ENCODE measurements at regions not wholly inside any gene's neighbourhood (a gene's known extent, or its start where the extent isn't known, plus 50 kb on each side); places are given as distances from the start of the nearest gene placed in this dataset.

GRCh38 chr2:126771501-126772195 is 115.7 kb downstream of the GYPC start:
- no peak for TF ChIP-seq POLR2A (IDR thresholded peaks at IDR 0.05)
- TF ChIP-seq, protein P1, sequence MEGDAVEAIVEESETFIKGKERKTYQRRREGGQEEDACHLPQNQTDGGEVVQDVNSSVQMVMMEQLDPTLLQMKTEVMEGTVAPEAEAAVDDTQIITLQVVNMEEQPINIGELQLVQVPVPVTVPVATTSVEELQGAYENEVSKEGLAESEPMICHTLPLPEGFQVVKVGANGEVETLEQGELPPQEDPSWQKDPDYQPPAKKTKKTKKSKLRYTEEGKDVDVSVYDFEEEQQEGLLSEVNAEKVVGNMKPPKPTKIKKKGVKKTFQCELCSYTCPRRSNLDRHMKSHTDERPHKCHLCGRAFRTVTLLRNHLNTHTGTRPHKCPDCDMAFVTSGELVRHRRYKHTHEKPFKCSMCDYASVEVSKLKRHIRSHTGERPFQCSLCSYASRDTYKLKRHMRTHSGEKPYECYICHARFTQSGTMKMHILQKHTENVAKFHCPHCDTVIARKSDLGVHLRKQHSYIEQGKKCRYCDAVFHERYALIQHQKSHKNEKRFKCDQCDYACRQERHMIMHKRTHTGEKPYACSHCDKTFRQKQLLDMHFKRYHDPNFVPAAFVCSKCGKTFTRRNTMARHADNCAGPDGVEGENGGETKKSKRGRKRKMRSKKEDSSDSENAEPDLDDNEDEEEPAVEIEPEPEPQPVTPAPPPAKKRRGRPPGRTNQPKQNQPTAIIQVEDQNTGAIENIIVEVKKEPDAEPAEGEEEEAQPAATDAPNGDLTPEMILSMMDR (IDR thresholded peaks at IDR 0.05): no peak
- 75 to 80% methylated on average over 25 to 33 of the region's 33 CpGs for WGBS, 2 donors
- no peaks in the 10 kb centered on the region for H3K36me3 ChIP-seq (replicated peaks in 1 of 2; ENCODE audit: insufficient read depth in 1 of 2, low read depth in 2 of 2)
- intact Hi-C loops (cut with DNase I): loop anchor here (10.0 kb wide), 1 partner anchor 237 kb away; no protein-coding TSS in a partner anchor
- H3K9me3 ChIP-seq: no peaks in the 10 kb centered on the region
- ATAC-seq: no peak
- no peaks in the 10 kb centered on the region for H3K27me3 ChIP-seq
- H3K4me3 ChIP-seq: no peak overlapping the region
- H3K27ac ChIP-seq: no peak overlapping the region
- H3K4me1 ChIP-seq: no peaks in the 10 kb centered on the region
- peak in 1 of 4 donors; percentile 8 for DNase-seq

GRCh38 chr2:126774290-126774689 is 118.3 kb downstream of the GYPC start:
- H3K27me3 ChIP-seq: no peaks in the 10 kb centered on the region
- no peak for DNase-seq
- ATAC-seq: no peak
- H3K9me3 ChIP-seq: no peaks in the 10 kb centered on the region
- H3K27ac ChIP-seq: no peak overlapping the region
- no peaks in the 10 kb centered on the region for H3K4me1 ChIP-seq
- intact Hi-C loops (cut with DNase I): loop anchor here (10.0 kb wide), 1 partner anchor 239 kb away; no protein-coding TSS in a partner anchor
- no peak for TF ChIP-seq POLR2A (IDR thresholded peaks at IDR 0.05)
- TF ChIP-seq, protein P1 (IDR thresholded peaks at IDR 0.05): no peak
- 74 to 75% methylated on average over 6 of the region's 6 CpGs for WGBS, 2 donors
- H3K36me3 ChIP-seq (replicated peaks in 1 of 2; ENCODE audit: insufficient read depth in 1 of 2, low read depth in 2 of 2): no peaks in the 10 kb centered on the region
- no peak overlapping the region for H3K4me3 ChIP-seq

DNA sequence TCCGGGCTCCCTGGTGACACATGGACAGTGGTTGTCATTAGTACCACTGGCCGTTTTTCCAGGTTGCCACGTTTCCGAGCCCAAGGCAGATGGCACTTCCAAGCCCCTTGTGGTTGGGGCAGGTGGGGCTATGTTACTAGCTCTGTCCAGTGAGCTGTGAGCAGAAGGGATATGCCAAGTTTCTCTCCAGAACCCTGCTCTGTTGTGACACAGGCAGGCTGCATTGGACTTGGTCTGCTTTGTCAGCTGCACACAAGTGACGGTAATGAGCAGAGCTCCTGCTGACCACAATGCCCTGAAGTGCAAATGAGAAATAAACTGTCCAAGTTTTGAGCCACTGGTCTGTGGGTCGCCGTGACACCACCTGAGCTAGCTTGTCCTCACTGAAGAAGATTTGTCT is 118.8 kb downstream of the GYPC start:
- H3K9me3 ChIP-seq: no peaks in the 10 kb centered on the region
- no peak for TF ChIP-seq POLR2A (IDR thresholded peaks at IDR 0.05)
- TF ChIP-seq, protein P1 (IDR thresholded peaks at IDR 0.05): no peak
- 70 to 74% methylated on average over 7 of the region's 7 CpGs for WGBS, 2 donors
- DNase-seq (no peak), ATAC-seq (no peak)
- H3K36me3 ChIP-seq (replicated peaks in 1 of 2; ENCODE audit: insufficient read depth in 1 of 2, low read depth in 2 of 2): no peaks in the 10 kb centered on the region
- H3K27ac ChIP-seq: no peak overlapping the region
- no peak overlapping the region for H3K4me3 ChIP-seq
- no peaks in the 10 kb centered on the region for H3K4me1 ChIP-seq
- intact Hi-C loops (cut with DNase I): loop anchor here (10.0 kb wide), 1 partner anchor 240 kb away; no protein-coding TSS in a partner anchor
- no peaks in the 10 kb centered on the region for H3K27me3 ChIP-seq

- Histone ChIP-seq H3K4me3 (no peak overlapping the region), H3K36me3 (replicated peaks in 1 of 2; ENCODE audit: insufficient read depth in 1 of 2, low read depth in 2 of 2) (no peaks in the 10 kb centered on the region), H3K27me3 (no peaks in the 10 kb centered on the region), H3K9me3 (no peaks in the 10 kb centered on the region), H3K27ac (no peak overlapping the region), H3K4me1 (no peaks in the 10 kb centered on the region)
- no peak for TF ChIP-seq POLR2A (IDR thresholded peaks at IDR 0.05)
- TF ChIP-seq, protein P1 (IDR thresholded peaks at IDR 0.05): no peak
- intact Hi-C loops (cut with DNase I): loop anchor here (10.0 kb wide), 1 partner anchor 241 kb away; no protein-coding TSS in a partner anchor
- 70 to 71% methylated on average over 10 of the region's 10 CpGs for WGBS, 2 donors
- no peak for ATAC-seq
- no peak for DNase-seq
These were observed 119.5 kb downstream of the GYPC start for GRCh38 chr2:126775300-126775985.

All from body of pancreas (tissue), 4 donors.